ENCODE measurements at regions not wholly inside any gene's neighbourhood (a gene's known extent, or its start where the extent isn't known, plus 50 kb on each side); places are given as distances from the start of the nearest gene placed in this dataset.

DNA sequence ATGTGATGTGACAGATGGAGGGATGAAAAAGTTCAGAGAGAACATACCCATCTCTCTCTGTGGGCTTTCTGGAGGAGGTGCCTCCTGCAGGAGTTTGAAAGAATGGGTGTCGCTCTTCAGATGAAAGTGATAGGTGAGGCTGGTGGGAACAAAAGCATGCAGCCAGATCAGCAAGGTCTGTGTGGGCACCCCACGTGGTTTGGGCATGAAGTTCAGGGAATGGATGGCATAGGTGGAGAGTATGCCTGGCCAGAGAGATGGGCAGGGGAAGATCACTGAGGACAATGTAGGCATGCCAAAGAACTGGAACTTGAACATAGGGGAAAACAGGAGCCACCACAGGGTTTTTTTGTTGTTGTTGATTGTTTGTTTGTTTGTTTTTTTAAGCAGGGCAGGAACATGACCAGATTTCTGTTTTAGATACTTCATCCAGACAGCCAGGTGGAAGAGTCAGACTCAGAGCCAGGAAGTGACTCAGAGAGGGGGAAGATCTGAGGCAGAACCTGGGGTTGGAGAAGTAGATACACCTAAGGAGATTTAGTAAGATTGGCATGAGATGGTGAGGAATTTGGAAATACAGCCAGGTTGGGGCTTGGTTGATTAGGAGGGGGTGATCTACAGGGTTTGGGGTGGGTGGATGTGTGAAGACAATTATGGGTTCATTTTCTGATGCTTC, 64.8 kb upstream of the CLSTN2 start:
- no peak for DNase-seq

DNA sequence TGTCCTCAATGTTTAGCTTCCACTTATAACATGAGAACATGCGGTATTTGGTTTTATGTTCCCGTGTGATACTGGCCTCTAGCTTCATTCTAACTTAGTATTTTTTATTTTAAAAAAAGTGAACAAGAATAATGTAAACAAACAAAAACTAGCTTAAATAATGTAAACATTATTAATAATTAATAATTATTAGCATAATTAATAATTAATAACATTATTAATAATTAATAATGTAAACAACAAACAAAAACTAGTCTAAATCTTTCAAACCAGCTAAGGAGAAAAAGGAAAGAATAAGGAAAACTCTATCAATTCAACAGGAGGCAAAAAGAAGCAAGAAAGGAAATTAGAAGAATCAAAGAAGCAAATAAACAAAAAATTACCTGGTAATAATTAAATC, 66.2 kb upstream of the CLSTN2 start:
- no peak for DNase-seq

DNA sequence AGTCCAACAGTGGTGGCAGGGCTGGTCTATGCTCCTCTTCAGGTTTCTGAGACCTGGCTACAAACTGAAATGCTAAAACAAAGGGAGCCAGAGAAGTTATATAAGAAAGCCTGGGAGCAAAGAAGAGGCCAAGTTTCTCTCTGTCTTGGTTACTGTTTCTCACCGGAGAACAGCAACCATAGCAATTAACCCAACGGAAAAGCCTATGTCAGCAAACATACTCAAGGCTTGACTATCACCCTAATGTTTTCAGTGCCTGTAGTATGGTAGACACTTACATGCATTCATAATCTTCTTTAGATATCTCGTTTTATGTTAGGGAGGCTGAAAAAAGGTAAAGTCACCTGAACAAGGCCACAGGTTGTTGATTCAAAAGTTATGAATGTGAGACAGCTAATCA, 86.3 kb upstream of the CLSTN2 start:
- no peak for DNase-seq

DNA sequence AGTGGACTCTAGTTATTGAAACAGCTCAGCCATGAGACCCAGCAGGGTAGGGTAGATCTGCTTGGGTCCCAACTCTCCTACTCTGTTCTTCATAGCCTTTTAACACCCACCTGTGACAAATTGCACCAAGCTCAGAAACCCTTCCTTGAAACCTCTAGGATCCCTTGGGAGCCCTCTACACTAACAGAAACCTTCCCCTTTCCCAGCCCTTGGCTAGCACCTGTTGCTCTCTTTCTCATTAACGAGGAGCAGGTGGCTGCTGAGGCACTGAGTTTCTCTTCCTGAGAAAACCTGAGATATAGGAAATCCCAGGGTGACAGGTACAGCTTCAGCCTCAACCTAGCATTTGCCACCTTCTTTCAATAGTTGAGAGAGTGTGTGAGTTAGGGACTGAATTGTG, 88.3 kb upstream of the CLSTN2 start:
- DNase-seq, result no peak

DNA sequence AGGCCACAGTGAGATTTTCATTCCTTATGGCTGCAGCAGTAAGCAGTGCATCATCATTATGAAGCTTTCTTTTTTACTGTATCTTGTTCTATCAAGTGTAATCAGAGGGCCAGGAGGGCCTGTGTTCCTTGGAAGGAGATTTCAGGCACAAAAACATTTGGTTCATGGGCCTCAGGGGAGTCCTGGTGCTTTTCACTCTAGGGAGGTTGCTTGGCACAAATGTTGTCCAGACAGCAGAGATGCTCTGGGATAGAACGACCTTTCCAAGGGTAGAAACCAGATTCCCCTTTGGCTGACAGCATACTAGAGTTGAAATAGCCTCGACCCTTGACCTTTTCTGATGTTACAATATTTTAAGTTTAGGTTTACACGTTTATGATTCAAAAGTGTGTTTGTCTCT, 95.3 kb upstream of the CLSTN2 start:
- DNase-seq, result no peak

DNA sequence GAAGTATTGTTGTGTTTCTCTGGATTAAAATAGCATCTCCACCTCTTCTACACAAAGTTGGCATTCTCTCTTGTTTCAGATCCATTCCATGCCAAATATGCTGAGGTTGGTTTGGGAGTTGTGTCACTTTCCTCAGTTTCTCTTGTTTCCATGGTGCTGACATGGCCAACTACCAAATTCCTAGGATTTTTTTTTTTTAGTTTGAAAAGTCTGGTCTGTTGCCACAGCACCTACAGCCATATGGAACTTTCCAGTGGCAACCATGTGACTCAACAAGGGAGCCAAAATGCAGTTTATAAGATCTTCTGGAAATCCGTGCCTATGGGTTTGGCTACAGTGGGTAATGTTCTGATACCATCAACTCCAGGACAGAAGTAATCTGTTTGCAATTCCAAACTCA, 96.0 kb upstream of the CLSTN2 start:
- DNase-seq, result no peak

DNA sequence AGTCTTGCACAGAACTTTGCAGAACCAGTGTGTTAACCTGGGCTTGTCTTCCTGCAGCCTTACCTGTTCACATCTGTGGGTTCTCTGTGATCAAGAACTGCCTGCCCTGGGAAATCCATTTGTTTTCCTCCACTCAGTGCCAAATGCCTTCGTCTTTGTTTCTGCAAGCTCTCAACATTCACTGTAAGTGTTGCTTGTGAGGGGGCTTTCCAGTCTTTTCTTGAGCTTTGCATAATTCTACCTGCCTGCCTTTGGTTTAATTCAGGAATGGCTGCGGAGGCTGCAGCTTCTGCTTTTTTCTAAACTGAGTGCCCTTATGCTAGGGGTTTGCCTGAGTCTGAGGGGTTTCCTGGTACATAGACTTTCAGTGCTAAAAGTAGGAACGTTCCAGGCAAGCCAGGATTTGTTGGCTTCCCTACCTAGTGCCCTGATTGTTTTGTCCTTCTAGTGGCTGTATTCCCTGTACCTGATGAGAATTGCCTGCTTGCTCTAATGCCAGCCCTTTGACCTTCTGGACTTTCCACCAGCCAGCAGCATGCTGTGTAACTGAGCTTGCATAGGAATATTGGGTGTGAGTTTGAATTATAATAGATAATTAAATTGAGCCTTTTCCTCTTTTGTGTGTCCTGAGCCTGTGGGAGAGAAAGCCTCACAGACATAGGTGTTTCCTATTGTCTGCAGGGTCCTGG, 96.6 kb upstream of the CLSTN2 start:
- DNase-seq, result no peak

DNA sequence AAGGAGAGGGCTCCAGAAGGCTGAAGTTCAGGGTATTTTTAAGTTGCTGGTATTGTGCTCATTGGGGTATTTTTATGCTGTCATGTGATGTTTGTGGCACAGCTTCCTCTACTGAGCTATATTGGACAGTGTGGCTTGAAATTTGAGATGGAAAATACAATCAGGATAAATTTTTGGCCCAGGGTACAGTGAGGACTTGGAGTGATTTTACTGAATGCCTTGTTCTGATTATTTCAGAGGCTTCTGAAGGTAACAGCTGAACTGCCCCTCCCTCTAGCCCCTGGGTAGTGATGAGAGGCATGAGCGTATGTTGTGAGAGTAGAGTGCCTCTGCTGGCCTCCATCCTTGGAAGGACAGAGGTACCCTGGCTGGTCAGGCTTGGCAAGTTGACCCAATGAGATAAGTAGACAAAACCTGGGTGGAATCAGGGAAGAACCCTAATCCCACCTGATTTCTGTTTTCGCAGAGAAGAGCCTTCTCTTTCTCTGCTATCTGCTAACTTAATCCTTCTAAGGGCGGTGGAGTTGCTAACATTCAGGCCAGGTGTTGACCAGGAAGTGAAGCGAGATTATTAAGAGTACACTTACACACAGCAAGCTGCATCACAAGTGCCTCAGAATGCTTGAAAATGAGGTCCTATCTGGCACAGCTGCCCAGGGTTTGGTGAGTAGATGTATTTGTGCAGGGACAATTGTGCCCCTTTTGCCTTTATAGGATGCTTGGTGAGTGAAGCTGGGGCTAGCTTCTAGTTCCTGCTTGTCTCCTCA, 98.1 kb upstream of the CLSTN2 start:
- DNase-seq, result no peak

DNA sequence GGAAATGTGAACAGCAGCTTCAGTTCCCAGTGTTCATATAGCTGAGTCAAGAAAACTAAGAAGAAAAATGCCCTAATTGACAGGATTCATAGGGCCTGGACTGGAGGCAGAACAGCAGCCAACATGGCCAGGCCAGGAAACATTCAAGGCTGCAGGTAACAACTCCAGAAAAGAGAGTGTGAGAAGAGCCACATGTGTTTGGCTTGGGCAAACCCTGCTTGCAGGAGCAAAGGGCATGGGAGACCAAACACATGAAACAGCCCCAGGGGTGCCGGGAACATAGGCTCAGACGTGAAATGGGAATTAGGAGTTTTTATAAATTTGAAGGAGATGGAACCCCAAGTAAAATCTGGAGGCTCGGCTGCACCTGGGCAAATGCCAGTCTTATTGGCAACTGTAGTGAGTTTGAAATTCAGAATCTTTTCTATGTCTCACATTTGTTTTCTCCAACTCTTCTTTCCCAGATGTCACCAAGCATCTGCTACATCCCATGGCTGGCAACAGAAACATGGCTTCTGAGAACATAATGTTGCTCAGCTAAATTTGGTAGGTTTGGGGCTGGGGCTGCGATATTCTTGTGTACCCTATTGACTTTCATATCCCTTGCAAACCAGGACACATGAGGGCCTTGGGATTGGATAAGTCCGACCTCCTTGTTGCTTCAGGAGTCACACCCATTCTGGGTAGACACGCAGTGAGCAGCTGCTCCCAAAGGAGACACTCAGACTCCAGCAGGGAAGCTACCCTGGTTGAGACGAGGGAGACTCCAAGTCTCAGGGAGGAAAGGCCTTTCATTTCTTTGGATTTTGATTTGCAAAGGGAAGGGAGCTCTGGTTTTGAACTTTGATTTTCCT, 98.9 kb upstream of the CLSTN2 start:
- no peak for DNase-seq

DNA sequence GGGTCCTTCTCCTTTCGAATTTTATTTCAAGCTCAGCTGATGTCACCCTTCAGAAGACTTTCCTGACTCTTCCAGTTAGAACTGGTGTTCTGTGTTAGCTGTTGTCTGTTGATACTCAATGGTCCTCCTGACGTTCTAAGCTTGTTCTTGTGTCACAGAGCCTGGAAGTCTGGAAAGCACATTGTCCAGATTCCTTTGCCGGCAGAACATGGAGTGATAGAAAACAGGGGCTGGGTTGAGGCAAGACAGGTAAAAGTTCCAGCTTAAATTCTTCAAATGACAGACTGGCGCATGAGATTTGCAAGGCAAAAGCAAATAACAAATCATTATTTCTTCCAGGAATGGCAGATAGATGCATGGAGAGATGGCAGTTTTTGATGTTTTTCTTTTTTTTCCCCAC, 102.0 kb upstream of the CLSTN2 start:
- DNase-seq, result no peak

DNA sequence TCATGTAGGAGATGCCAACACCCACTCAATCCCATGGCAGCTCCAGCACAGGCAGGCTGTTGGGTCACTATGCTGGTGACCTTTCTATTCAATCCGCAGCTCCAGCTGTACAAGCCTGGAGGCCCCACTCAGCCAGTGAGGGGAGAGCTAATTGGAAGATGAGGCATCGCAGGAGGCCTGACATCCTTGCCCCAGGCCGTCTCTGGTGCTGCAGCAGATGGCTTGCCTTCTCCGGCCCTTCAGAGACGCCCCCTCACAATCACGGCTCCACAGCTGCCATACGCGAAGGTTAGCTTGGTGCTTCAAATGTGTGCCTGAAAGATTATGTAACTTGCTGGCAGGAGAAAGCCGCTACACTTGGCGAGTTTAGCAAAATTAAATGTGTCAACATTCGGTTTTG, 104.2 kb upstream of the CLSTN2 start:
- no peak for DNase-seq

DNA sequence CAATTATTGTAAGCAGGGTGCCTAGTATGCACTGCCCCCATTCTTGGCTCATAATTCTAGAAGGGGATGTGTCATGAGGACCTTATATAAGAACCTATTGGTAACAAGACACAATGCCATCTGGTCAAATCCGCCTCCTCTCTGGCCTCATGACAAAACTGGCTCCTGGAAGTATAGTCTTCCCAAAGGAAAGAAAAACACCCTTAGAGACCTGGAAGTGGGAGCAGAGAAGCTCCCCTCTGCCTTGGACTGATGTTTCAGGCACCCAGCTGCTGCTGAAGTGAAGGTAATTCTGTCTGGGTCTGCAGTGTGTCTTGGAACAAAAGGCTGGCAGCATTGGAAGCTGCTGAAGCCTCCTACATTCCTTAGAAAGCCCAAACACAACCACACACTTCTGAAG, 107.2 kb upstream of the CLSTN2 start:
- no peak for DNase-seq

DNA sequence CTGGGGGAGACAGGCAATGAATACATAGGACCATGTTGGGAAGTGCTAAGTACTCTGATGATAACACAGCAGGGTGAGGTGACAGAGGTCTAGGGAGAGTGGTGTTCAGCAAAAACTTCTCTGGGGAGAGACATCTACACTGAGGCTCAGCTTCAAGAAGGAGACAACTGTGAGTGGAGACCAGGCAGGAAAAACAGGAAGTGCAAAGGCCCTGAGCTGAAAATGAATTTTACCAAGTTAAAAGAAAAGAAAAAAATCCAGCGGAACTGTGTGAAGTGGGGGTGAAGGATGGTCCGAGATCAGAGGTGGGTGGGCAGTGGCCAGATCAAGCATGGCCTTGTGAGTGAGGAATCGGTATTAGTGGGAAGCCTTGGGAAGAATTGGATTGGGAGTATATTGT, 110.1 kb upstream of the CLSTN2 start:
- DNase-seq, result no peak

DNA sequence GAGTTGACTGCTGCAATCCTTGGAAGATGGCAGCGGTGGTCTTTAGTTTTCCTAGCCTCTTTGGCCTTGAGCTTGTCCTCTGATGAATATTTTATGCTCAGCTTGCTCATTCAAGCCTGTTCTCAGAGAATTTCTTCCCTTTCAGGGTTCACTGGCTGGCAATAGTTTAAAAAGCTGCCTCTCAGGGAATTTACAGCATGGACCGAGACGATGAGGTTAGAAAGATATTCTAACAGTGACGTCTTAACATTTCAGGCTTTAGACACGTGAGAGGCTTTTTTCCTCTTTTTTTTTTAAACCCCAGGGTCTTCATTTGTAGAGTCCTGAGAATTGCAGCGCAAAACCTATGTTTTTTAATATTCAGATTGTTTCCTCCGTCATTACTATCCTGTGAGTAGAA, 120.3 kb upstream of the CLSTN2 start:
- no peak for DNase-seq

DNA sequence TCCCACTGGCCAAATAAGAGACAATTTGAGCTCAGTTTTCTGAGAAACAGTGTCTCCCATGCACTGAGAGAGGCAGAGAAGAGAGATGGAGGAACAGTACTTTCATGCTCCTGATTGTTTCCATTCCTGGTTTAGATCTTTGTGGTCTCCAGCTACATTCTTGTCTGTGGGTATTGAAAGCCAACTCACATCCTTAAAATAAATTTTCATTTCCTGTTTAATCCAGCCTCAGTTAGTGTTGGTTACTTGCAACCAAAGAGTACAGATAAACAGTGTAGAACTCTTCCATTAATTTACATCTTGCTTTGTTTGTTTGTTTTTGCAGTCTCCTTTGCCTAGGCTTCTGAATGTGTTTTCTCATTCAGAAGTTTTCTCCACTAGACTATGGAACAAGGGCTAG, 123.7 kb upstream of the CLSTN2 start:
- no peak for DNase-seq

DNA sequence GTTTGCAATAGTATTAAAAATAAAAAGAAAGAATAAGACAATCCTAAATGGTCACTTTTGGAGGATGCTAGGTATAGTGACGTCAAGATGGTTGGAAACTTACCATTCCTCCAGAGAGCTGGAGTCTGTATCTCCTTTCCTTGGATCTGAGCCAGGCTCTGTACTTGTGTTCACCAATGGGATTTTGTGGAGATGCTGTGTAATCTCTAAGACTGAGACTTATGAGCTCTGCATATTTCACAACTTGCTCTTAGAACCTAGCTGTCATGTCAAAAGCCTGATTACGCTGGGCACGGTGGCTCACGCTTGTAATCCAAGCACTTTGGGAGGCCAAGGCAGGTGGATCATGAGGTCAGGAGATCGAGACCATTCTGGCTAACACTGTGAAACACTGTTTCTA, 126.8 kb upstream of the CLSTN2 start:
- DNase-seq, result no peak

DNA sequence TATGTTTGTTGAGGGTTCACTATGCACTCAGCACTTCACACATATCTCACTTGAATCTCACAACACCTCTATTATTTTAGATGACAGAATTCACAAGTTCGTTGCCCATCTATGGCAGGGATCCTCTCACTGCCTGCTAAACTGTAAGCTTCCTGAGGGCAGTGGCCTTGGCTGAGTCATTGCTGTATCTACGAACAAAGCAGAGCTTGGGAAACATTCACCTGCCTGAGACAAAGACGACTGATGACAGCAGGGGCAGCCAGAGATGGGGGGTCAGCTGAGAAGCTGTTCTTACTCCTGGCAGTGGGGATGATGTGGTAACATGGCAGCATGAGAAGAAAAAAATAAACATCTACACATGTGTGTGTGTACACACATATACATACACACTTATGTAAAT, 125.5 kb upstream of the NMNAT3 start:
- no peak for DNase-seq

DNA sequence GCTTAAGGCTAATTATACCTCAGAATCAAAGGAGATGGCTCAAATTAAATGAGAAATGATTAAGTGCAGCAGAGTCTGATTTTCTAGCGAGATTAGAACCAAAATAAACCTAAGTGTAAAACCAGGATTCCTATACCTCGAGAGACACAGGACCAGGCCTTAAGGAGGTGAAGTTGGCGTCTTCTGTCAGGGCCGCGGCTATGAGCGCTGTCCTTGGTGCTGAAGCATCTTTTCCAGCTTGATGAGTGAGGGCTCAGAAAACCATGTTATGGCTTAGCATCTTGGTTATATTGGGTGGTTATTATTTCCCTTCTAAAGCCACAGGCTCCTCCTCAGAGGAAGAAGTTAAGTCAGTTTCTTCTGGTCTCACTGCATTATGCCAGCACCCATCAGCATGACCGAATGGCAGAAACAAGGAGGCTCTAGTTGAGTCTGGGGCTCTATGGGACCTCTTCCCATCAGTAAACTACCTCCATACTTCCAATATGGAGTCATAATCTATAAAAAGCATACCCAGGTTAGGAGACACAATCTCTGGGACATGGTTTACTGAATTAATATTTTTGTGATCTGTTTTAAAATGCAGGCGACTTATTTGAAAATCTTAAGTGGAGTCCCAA, 120.1 kb upstream of the NMNAT3 start:
- peak; percentile 67 for DNase-seq

DNA sequence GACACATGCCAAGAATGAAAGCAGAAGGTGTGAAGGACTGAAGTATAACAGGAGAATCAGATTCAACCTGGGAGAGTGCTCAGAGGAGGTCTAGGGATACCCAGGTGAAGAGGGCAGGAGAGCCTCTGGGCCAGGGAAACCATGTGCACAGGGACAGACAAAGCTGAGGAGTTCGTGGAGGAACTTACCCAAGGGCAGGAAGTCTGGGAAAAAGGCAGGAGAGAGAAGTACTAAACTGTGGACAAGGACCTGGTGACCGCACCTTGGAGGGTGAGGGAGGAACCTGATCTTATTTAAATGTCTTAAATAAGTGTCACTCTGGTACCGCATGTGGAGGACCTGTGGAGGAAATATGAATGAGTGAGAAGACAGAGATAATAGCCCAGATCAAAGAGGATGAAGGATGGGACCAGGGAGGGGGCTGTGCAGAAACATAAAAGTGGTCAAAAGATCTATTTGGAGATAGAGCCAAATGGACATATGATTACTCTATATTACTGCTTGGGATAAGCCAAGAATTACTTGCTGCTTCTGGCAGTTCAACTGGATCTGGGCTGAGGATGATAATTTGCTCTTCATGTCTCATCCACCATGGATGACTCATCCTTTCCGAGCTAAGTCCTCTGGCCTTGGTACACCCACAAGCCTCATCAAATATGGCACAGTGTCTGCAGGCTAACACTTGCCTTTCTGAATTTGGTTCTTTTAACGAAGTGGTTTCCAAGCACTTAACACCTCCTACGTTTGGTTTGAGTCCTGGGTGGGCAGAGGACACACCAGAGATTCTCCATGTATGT, 116.9 kb upstream of the NMNAT3 start:
- DNase-seq, result no peak

DNA sequence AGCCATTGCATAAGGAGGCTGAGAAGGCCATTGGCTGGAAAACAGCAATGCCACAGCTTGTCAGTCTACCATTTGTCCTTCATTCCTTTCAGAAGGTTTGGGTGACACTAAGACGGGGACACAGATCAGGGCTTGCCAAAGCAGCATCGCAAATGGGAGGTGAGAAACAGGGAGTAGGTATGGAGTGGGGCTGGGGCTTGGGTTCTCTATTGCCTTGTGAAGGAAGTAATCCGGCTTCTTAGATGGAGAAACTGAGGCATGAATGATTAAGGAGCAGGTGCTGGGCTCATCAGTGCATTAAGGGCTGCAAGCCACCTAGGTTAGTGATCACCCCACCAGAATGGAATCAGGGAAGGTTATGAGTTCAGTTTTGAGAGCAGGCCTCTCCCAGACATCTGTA, 115.6 kb upstream of the NMNAT3 start:
- DNase-seq, result no peak

DNA sequence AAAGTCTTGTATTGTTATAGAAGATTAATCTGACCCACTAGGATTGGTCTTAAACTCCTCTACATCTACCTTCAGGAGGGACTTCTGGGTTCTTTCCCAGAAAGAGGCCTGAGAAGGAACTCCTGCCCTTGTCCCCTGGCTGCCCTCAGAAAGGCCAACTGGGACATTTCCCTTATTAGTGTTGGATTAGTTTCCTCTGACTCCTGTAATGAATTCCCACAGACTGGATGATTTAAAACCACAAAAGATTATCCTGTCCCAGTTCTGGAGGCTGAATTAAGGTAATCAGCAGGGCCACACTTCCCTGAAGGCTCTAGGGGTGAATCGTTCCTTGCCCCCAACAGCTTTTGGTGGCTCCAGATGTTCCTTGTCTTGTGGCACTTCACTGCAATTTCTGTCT, 102.8 kb upstream of the NMNAT3 start:
- no peak for DNase-seq

DNA sequence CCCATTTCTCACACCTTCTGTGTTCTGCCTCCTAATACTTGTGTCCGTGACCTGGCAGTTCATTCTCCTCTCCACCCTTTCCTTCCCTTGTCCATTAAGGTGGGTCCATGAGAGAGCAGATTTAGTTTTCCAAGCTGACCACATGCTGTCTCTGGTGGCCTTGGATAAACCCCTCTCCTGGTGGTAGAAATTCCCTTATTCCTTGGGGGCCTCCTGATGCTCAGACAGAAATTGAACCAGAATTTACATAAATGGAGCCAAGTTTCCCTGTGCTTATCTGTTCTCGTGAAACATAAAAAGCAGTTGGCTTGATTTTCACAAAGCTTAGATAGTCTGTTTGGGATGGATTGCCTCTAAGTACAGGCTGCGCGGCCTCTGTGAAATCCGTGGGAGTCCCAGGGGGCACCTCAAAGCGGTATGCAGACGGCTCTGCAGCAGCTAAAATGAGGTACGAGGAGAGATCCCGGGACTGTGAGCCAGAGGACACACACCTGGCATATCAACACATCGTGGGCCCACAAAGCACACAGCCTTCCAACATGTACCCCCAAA, 101.0 kb upstream of the NMNAT3 start:
- no peak for DNase-seq
